Activated T-cell treated with anti-CD3 and anti-CD28 coated beads, Interleukin-2, amount 50 U/mL, for 24 hours (primary cell): ENCODE measurements at regions not wholly inside any gene's neighbourhood (a gene's known extent, or its start where the extent isn't known, plus 50 kb on each side); places are given as distances from the start of the nearest gene placed in this dataset.

Source experiments
- DNase-seq: peaks from one replicate; pipeline ENCODE4 v3.0.0-alpha.2; 2020
- H3K27ac Mint-ChIP-seq: 2 replicates; pipeline ENCODE4 v1.8.0; 2020; ENCODE audit warnings: mild to moderate bottlenecking, mixed read lengths
- H3K27me3 Mint-ChIP-seq: 2 replicates; pipeline ENCODE4 v1.8.0; 2020; ENCODE audit warnings: mixed read lengths
- H3K36me3 Mint-ChIP-seq: 2 replicates; pipeline ENCODE4 v1.8.0; 2020; ENCODE audit warnings: low read depth, mixed read lengths
- H3K4me1 Mint-ChIP-seq: 2 replicates; pipeline ENCODE4 v1.8.0; 2020; ENCODE audit warnings: low read depth, mixed read lengths
- H3K4me3 Mint-ChIP-seq: 2 replicates; pipeline ENCODE4 v1.8.0; 2020; ENCODE audit warnings: mild to moderate bottlenecking, moderate library complexity, mixed read lengths
- H3K9me3 Mint-ChIP-seq: 2 replicates; pipeline ENCODE4 v1.8.0; 2020; ENCODE audit warnings: mixed read lengths

DNA sequence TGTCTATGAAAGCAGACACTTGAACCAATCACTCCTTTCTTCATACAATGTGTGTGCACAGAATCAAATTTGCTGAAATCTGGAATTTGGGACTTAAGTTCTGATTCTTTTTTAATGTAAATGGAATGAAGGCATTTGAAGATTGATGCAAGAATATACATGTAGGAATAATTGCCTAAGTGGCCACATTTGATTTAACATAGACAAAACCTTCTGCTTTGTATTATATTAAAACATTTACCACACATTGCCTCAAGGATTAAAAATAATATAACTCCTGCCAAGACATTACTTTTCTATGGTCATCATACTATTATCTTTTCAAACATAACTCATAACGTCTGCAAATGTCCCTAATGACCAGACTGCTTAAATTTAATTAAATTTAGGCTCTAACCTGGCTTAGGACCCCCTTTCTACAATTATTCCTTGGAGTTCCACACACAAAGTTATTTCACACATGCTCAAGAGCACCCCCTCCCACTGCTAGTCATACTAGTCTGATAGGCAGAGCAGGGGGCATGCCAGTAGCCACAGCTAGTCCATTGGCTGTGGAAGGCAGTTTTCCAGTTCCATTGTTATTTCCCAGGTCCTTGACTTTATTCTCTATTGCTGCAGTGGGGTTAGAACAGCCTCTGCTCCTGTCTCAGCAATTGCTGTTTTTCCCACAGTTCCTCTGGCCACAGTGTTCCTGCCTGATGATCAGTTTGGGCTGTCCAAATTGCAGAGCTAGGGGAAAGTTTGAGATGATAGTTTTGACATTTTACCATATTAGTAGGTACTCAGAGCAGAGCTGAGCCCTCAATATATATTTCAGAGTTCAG, 360.6 kb upstream of the GRAMD2B start:
- H3K36me3 Mint-ChIP-seq: no peaks in the 10 kb centered on the region
- H3K9me3 Mint-ChIP-seq: peaks cover 5% of the 10 kb centered on the region
- H3K27me3 Mint-ChIP-seq: no peaks in the 10 kb centered on the region
- H3K27ac Mint-ChIP-seq: no peak overlapping the region
- H3K4me3 Mint-ChIP-seq: no peak overlapping the region
- no peak for DNase-seq
- H3K4me1 Mint-ChIP-seq: no peaks in the 10 kb centered on the region

DNA sequence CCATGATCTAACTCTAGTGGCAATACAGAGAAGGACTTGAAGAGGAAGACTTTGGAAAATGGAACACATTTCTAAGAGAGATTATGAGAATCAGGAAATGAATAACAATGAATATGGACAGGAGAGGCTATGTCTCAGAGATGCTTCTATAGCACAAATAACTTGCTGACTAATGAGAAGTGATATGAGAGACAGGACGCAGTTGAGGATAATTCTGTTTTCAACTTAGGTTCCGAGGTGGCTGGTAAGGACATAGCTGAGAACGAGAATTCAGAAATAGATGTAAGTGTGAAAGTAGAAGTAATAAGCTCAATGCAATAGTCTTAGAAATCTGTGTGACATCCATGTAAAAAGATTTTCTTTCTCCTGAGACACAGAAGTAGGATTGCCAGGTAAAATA, 358.1 kb upstream of the GRAMD2B start:
- Mint-ChIP-seq H3K4me3 (no peak overlapping the region), H3K4me1 (no peaks in the 10 kb centered on the region), H3K36me3 (no peaks in the 10 kb centered on the region), H3K27ac (no peak overlapping the region), H3K9me3 (peaks cover 3% of the 10 kb centered on the region), H3K27me3 (no peaks in the 10 kb centered on the region)
- no peak for DNase-seq

DNA sequence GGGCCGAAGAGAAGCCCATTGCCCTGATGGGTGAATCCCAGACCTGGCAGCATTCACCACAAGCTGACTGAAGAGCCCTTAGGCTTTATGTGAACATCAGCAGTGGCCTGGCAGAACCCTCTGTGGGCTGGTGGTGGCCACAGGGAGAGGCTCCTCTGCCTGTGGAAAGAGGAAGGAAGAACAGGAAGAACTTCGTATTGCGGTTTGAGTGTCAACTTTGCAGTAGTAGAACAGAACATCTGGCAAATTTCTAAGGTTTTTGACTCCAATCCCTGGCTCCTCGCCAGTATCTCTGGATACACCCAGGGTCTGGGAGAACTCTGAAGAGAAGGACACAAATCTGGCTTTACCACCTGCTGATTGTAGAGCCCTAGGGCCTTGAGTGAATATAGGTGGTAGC, 356.4 kb upstream of the GRAMD2B start:
- Mint-ChIP-seq H3K27ac (no peak overlapping the region), H3K4me1 (no peaks in the 10 kb centered on the region), H3K4me3 (no peak overlapping the region), H3K36me3 (no peaks in the 10 kb centered on the region), H3K9me3 (peaks cover 9% of the 10 kb centered on the region), H3K27me3 (no peaks in the 10 kb centered on the region)
- no peak for DNase-seq

DNA sequence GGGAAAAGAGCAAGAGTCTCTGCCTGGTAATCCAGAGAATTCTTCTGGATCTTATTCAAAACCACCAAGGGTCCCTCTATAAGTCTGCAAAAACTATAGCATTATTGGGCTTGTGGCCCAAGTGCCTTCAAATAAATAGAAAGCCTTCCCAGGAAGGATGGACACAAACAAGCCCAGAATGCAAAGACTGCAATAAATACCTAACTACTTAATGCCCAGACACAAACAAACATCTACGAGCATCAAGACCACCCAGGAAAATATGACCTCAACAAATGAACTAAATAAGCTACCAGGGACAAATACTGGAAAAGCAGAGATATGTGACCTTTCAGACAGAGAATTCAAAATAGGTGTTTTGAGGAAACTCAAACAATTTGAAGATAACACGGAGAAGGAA, 355.8 kb upstream of the GRAMD2B start:
- Mint-ChIP-seq H3K4me1 (no peaks in the 10 kb centered on the region), H3K4me3 (no peak overlapping the region), H3K27ac (no peak overlapping the region), H3K36me3 (no peaks in the 10 kb centered on the region), H3K27me3 (no peaks in the 10 kb centered on the region), H3K9me3 (peaks cover 11% of the 10 kb centered on the region)
- DNase-seq: no peak

DNA sequence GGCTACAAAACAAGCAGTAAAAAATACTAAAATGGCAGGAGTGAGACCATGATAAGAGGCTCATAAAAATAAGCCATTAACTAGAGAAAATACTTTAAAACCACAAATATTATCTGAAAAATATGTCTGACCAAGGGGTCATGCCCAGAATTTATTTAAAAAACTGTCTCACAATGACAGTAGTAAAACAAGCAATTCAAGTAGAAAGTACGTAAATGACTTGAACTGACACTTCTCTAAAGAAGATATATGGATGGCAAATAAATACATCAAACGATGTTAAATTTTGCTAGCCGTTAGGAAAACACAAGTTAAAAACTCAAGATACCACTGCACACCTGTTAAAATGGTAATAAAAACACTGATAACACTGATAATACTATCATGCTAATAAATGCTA, 353.9 kb upstream of the GRAMD2B start:
- H3K27ac Mint-ChIP-seq: no peak overlapping the region
- H3K36me3 Mint-ChIP-seq: no peaks in the 10 kb centered on the region
- H3K4me3 Mint-ChIP-seq: no peak overlapping the region
- no peaks in the 10 kb centered on the region for H3K4me1 Mint-ChIP-seq
- H3K27me3 Mint-ChIP-seq: no peaks in the 10 kb centered on the region
- no peak for DNase-seq
- peaks cover 20% of the 10 kb centered on the region for H3K9me3 Mint-ChIP-seq

DNA sequence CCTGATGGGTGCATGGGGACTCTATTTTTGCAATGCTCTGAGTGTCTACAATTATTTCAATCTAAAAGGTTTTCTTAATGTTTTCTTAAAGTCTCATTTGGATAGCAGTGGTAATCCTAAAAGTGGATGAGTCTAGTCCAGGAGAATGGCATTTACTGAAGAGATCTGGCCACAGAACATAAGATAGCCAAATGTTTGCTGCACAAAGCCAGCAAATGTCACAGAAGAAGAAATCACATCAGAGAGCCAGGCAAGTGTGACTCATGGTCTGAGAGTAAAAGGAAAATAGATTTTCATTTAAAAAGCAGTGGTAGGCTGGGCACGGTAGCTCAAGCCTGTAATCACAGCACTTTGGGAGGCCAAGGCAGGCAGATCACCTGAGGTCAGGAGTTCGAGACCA, 352.7 kb upstream of the GRAMD2B start:
- no peak overlapping the region for H3K4me3 Mint-ChIP-seq
- peaks cover 24% of the 10 kb centered on the region for H3K9me3 Mint-ChIP-seq
- H3K27me3 Mint-ChIP-seq: no peaks in the 10 kb centered on the region
- no peak for DNase-seq
- H3K36me3 Mint-ChIP-seq: no peaks in the 10 kb centered on the region
- H3K4me1 Mint-ChIP-seq: no peaks in the 10 kb centered on the region
- H3K27ac Mint-ChIP-seq: no peak overlapping the region

DNA sequence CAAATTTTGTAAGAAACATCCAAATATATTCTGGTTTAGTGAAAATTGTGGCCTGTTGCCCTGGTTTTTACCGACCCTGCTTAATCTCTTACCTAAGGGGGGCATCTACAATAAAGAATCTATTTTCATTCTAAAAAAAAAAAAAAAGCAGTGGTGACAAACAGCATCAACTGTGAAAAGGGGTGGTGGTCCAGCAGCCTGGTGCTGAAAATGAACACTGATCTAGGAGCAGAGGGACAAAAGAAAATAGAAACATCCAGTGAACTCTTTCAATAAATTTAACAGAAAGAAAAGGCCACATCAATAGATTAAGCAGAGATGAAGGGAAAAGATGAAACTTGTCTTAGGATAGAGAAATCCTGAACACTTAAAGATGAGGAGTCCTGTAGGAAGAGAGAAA, 348.7 kb upstream of the GRAMD2B start:
- no peak overlapping the region for H3K27ac Mint-ChIP-seq
- H3K9me3 Mint-ChIP-seq: peaks cover 21% of the 10 kb centered on the region
- no peak for DNase-seq
- H3K27me3 Mint-ChIP-seq: no peaks in the 10 kb centered on the region
- H3K4me1 Mint-ChIP-seq: no peaks in the 10 kb centered on the region
- H3K4me3 Mint-ChIP-seq: no peak overlapping the region
- H3K36me3 Mint-ChIP-seq: no peaks in the 10 kb centered on the region

DNA sequence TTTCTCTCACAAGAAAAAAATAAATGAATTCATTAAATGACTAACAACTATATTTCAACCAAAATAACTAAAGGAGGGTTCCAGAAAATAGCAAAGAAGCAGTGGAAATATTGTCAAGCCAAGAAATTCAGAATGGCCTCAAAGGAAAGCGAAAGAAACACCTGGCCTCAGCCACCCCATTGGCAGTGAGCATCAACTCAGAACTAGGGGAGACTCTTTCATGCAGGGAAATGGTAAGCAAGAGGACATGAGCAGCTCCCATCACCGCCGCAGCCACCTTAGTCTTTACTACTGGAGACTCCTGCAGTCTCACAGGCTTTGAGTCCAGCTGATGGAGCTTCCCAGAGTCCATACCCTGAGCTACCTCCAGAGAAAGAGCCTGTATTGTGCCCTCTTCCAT, 343.9 kb upstream of the GRAMD2B start:
- H3K27ac Mint-ChIP-seq: no peak overlapping the region
- no peaks in the 10 kb centered on the region for H3K27me3 Mint-ChIP-seq
- no peaks in the 10 kb centered on the region for H3K4me1 Mint-ChIP-seq
- H3K9me3 Mint-ChIP-seq: peaks cover 20% of the 10 kb centered on the region
- no peaks in the 10 kb centered on the region for H3K36me3 Mint-ChIP-seq
- DNase-seq: no peak
- no peak overlapping the region for H3K4me3 Mint-ChIP-seq

DNA sequence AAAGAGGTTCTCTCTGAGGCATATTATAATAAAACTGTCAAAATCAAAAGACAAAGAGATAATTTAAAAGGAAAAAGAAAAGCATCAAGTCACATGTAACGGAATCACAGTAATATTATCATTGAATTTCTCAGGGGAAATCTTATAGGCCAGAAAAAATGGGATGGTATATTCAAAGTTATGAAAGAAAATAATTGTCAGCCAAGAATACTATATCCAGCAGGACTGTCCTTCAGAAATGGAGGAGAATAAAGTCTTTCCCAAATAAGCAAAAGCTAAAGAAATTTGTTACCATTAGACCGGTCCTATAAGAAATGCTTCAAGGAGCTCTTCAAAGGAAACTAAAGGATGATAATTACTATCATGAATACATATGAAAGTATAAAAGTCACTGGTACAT, 342.0 kb upstream of the GRAMD2B start:
- Mint-ChIP-seq H3K4me3 (no peak overlapping the region), H3K9me3 (peaks cover 25% of the 10 kb centered on the region), H3K36me3 (no peaks in the 10 kb centered on the region), H3K27me3 (no peaks in the 10 kb centered on the region), H3K4me1 (no peaks in the 10 kb centered on the region), H3K27ac (no peak overlapping the region)
- no peak for DNase-seq

DNA sequence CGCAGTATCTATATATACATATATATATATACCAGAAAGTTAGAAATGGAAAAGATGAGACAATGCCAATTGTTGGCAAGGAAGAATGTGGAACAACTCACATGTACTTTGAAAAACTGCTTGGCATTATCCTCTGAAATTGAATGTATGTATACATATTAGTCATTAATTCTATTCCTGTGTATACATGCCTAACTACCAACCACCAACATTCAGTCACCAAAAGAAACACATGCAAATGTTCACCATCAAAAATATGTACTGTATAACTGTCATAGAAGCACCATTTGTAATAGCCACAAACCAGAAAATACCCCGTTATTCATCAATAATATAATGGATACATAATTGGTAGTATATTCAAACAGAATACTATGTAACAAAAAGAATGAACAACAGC, 330.2 kb upstream of the GRAMD2B start:
- no peak overlapping the region for H3K4me3 Mint-ChIP-seq
- no peak for DNase-seq
- no peaks in the 10 kb centered on the region for H3K4me1 Mint-ChIP-seq
- H3K36me3 Mint-ChIP-seq: no peaks in the 10 kb centered on the region
- H3K9me3 Mint-ChIP-seq: peaks cover 12% of the 10 kb centered on the region
- H3K27me3 Mint-ChIP-seq: no peaks in the 10 kb centered on the region
- H3K27ac Mint-ChIP-seq: no peak overlapping the region

DNA sequence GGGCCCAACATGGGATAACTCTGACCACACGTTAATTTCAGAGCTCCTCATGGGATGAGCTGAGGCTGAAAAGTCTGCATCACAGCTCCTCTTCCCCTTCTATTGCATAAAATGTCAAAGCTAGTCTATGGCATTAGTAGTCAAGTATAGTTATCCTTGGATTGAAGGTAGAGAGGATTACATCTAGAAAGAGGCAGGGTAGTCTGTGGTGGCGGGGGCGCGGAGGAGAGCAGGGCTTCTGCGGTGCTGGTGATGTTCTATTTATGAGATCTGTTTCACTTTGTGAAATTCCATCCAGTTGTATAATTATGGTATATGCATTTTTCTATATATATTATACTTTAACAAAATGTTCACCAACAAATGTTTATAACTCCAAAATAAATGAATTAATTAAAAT, 329.5 kb upstream of the GRAMD2B start:
- Mint-ChIP-seq H3K27ac (no peak overlapping the region), H3K27me3 (no peaks in the 10 kb centered on the region), H3K4me1 (no peaks in the 10 kb centered on the region), H3K4me3 (no peak overlapping the region), H3K36me3 (no peaks in the 10 kb centered on the region), H3K9me3 (peaks cover 8% of the 10 kb centered on the region)
- no peak for DNase-seq

DNA sequence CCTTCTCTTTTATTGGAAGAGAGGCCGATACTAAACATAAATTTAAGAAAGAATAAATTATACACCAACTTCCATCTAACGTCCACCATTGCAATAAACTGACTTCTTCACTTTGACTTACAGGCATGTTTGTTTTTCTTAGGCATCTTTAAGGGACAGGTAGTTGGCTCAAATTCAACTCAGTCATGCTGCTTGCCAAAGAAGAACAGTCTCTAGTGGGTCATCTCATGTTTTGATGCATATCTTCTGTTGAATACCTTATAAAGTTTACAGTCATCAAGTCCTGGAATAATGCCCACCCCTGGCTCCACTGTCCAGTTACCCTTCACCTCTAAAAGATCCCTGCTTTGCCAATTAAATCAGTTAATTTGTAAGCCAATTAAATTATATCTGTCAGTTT, 328.2 kb upstream of the GRAMD2B start:
- Mint-ChIP-seq H3K27me3 (no peaks in the 10 kb centered on the region), H3K4me3 (no peak overlapping the region), H3K9me3 (peaks cover 5% of the 10 kb centered on the region), H3K4me1 (no peaks in the 10 kb centered on the region), H3K27ac (no peak overlapping the region), H3K36me3 (no peaks in the 10 kb centered on the region)
- no peak for DNase-seq

DNA sequence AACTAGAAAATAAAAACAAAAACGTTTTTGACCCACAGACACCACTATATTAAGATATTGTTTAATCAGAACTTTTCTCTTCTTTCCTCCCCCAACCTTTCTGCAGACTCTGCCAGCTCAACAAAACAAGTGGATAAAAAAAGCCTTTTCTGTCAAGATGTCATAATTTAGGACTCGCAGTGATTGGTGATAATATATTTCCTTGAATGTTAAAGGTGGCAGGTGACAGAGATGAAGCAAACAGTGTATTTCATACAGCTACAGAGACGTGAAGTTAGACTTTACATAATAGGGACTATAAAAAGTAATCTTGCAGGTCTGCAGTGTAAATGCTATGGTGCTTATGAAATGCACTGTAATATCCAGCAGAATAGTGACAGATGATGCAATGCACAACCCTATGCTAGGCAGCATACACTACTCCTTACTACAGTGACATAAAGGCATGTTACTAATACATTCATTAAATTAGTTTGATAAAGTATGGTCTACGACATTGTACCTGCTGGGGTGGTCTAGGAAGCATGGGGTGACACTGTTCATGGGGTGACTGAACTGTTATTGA, 326.7 kb upstream of the GRAMD2B start:
- Mint-ChIP-seq H3K9me3 (peaks cover 9% of the 10 kb centered on the region), H3K27ac (no peak overlapping the region), H3K4me1 (no peaks in the 10 kb centered on the region), H3K4me3 (no peak overlapping the region), H3K27me3 (no peaks in the 10 kb centered on the region), H3K36me3 (no peaks in the 10 kb centered on the region)
- no peak for DNase-seq

DNA sequence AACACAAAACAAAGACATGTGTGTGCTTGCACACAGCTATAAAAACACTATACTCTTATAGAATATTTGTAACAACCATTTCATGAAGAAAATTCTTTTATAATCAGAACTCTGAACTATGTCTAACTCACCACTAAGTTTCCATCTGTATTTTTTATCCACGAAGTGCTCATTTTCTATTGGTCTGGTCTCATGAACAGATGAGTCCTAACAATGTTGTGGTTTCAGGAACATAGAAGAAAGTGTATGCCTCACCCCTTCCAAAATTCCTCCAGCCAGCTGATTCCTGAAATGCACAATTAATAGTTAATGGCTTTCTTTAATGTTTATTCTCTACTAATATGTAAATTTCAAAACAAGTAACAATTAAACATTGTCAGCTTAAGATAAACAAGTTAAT, 325.3 kb upstream of the GRAMD2B start:
- Mint-ChIP-seq H3K4me3 (no peak overlapping the region), H3K27me3 (no peaks in the 10 kb centered on the region), H3K4me1 (no peaks in the 10 kb centered on the region), H3K36me3 (no peaks in the 10 kb centered on the region), H3K9me3 (peaks cover 10% of the 10 kb centered on the region), H3K27ac (no peak overlapping the region)
- no peak for DNase-seq

DNA sequence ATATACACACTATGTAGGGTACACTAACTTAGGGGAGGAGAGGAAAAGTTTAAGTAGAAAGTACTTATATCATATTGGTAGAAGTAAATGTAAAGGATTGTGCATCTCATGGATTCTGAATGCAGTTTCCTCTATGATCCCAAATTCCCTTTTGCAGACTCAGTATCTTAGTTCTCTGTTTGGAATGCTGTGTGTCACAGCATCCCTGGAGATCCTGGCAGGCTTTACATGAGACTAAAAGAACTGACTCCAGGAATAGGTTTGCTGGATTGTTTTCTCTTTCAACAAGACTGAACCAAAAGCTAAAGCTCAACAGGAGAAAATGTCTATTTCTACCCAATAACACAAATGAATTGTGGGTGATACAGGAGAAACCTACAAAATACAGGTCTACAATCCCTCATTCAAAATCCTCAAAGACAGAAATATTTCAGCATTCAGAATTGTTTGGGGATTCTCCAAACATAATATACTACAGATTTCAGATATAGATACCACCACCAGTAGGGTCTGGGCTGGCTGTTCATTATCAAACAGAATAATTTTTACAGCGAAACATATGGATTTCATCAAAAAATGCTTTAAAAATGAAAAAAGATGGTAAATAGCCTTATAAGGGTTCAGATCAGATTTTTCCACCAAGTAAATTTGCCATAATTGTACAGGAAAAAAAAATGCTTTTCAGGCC, 324.7 kb upstream of the GRAMD2B start:
- Mint-ChIP-seq H3K4me3 (no peak overlapping the region), H3K36me3 (no peaks in the 10 kb centered on the region), H3K4me1 (no peaks in the 10 kb centered on the region), H3K27me3 (no peaks in the 10 kb centered on the region), H3K9me3 (peaks cover 7% of the 10 kb centered on the region), H3K27ac (no peak overlapping the region)
- no peak for DNase-seq
